GM18867 (cell line): ENCODE measurements at regions not wholly inside any gene's neighbourhood (a gene's known extent, or its start where the extent isn't known, plus 50 kb on each side); places are given as distances from the start of the nearest gene placed in this dataset.
"Not testable (repeated sequence)": the region's sequence is repeated elsewhere in the genome, so short reads cannot be mapped to it uniquely, and the experiment has no call there.

Experiments used
- ATAC-seq: cut with Tn5 transposase; IDR thresholded peaks from one replicate; pipeline ENCODE4 v1.9.1; 2021; ENCODE audit warnings: mild to moderate bottlenecking, moderate library complexity; ENCODE audit not compliant: unreplicated experiment

GRCh38 chr18:28768791-28769768 is 592.1 kb upstream of the CDH2 start:
- no peak for ATAC-seq

DNA sequence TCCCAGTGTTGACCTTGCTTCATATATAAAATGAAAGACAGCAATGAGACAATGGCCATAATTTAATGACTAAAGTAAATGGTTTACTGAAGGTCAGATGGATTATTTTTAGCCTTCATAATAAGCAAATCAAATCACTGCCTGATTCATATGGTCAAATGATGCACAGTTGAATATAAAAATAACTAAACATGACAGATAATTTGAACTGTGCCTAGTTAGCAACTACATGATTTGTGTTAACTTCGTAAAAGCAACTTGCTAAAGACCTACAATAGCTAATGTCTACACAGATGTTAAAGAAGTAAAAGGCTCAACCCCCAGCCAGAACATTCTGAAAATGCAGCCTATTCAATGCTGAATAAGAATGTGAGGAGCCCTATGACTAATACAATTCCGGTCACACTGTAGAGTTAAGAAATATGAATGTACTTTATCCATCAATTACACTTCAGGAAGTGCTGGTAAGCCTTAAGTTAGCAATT is 590.8 kb upstream of the CDH2 start:
- ATAC-seq = no peak

- no peak for ATAC-seq
Observed at GRCh38 chr18:28767201-28767600, 590.3 kb upstream of the CDH2 start.

GRCh38 chr18:28766721-28767120 is 589.8 kb upstream of the CDH2 start:
- no peak for ATAC-seq

GRCh38 chr18:28766027-28766426 is 589.1 kb upstream of the CDH2 start:
- no peak for ATAC-seq

DNA sequence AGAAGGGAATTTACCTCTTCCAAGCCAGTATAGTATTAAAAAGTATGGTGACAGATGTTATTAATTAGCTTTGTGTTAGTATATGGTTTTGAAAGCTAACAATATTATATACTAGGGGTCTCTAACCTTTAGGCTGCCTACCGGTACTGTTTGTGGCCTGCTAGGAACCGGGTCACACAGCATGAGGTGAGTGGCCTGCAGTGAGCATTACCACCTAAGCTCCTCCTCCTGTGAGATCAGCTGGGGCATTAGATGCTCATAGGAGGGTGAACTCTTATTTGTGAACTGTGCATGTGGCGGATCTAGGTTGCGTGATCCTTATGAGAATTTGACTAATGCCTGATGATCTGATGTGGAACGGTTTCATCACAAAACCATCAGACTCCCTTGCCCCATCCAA is 583.4 kb upstream of the CDH2 start:
- no peak for ATAC-seq

GRCh38 chr18:28757466-28758008 is 580.6 kb upstream of the CDH2 start:
- ATAC-seq = no peak

DNA sequence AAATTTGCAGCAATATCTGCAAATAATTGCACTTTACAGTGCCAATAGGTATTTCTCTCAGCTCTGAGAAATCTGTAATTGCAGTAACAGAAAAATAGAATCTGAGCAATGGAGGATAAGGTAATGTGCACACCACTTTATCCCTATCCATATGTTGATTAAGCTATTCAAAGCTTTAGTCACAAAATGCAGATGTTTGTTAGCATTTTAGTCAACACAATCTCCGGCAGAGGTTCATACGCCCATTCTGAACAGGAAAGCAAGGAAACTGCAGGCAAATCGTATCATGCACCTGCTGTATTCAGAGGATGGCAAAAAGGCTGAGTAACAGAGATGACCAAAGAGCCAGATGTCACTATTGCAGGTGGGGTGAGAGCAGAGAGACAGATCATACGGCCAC is 566.2 kb upstream of the CDH2 start:
- no peak for ATAC-seq

GRCh38 chr18:28740575-28740974 is 563.6 kb upstream of the CDH2 start:
- ATAC-seq = no peak

DNA sequence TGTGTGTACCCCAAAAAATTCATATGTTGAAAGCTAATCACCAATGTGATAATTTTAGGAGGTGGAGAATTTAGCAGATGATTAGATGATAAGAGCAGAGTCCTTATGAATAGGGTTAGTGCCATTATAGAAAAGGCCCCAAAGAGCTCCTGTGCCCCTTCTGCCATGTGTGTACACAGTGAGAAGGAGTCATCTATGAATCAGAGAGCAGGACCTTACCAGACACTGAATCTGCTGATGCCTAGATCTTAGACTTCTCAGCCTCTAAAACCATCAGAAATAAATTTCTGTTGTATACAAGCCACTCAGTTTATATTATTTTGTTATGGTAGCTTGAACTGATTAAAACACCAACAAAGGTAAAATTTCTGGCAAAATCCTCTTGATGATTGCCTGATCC is 560.0 kb upstream of the CDH2 start:
- ATAC-seq = no peak

GRCh38 chr18:28736223-28736622 is 559.3 kb upstream of the CDH2 start:
- no peak for ATAC-seq

DNA sequence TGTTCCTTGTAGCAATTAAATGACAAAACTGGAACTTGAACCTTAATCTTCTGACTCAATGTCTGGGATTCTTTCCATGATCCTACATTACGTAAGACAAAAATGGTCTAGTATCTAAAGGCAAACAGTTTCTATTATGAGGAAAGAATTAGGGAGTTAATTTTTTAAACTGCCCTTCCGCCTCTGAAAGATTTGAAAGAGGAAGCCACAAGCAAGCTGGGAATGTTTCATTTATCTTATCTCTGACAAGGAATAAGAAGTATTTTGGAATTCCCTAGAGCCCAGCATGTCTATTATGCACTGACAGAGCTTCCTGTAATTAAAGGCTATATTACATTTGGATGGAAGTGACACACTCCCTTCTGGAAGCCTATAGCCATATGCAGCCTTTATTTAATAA is 558.8 kb upstream of the CDH2 start:
- no peak for ATAC-seq

- ATAC-seq = no peak
Observed at GRCh38 chr18:28729321-28729720, 552.4 kb upstream of the CDH2 start.

- no peak for ATAC-seq
Observed at GRCh38 chr18:28728891-28729290, 552.0 kb upstream of the CDH2 start.

- ATAC-seq = not testable (repeated sequence)
Observed at GRCh38 chr18:28727189-28727588, 550.3 kb upstream of the CDH2 start.

DNA sequence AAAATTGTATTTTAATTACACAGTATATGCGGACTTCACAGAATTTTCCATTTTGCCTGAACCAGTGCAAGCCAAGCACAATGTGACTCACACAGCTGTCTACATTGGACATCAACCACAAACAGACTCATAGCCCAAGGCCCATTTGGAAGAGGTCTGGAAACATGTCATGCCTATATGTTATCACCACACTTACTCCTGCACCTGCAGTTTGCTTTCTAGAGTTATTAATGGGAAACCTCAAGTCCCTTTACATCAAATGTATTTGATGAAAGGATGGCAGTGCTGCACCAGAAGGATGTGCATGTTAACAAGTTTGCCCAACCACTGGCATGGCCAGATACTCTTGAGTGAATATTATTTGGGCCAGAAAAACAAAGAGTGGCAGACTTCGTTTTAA is 548.9 kb upstream of the CDH2 start:
- no peak for ATAC-seq

GRCh38 chr18:28723506-28723905 is 546.6 kb upstream of the CDH2 start:
- no peak for ATAC-seq

- no peak for ATAC-seq
Observed at GRCh38 chr18:28718696-28719095, 541.8 kb upstream of the CDH2 start.

DNA sequence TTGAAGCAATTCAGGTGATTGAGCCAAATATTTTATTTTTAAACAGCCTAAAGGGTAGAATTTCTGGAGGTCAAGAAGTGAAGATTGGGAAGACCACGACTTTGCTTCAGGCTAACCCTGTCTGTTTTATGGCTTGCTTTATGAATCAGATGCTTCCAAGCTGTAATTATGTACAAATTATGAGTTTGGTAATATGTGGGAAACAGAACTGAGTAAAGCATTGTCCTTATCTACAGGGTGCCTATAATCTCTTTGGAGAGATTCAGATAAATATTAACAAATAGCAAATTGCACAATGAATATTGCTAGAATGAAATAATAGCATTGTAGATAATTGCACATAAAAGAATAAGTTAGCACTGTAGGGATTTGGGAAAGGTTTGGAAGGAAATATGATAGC is 539.4 kb upstream of the CDH2 start:
- no peak for ATAC-seq

GRCh38 chr18:28715206-28715605 is 538.3 kb upstream of the CDH2 start:
- ATAC-seq = no peak

DNA sequence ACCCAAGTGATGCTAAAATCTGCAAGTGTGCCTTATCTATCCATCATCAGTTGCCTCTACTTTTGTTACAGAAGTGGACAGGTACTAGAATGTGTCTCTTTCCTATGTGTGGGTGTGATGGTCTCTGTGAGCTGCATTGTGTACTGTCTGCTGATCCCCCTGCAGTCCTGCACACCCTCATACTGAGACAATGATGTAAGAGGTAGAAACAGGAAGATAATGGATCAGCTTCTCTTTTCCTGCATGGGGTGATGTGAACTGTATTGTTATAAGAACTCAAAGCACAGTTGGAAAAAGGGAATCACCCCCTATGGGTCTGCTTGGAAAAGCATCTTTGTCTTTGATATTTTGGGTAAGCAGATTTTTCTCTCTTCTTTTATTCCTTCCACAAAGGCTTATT is 537.6 kb upstream of the CDH2 start:
- no peak for ATAC-seq

GRCh38 chr18:28712796-28713425 is 536.0 kb upstream of the CDH2 start:
- no peak for ATAC-seq
